ENCODE measurements at regions not wholly inside any gene's neighbourhood (a gene's known extent, or its start where the extent isn't known, plus 50 kb on each side); places are given as distances from the start of the nearest gene placed in this dataset.

- H2AFZ ChIP-seq (ENCODE audit: insufficient read depth, low read depth, low read length, poor library complexity, severe bottlenecking) = no peak overlapping the region
- Mint-ChIP-seq H3K4me3 (no peak overlapping the region), H3K9me3 (no peaks in the 10 kb centered on the region), H3K4me1 (peaks cover 6% of the 10 kb centered on the region), H3K36me3 (peaks cover 12 to 17% of the 10 kb centered on the region in 2 donors), H3K27ac (no peak overlapping the region), H3K27me3 (ENCODE audit: low read depth in 3 of 3) (peaks cover 0 to 2% (median 0%) of the 10 kb centered on the region in 3 donors)
- no peak overlapping the region for H3K27ac ChIP-seq (ENCODE audit: low read depth in 1 of 2, low read length in 2 of 2)
- no peaks in the 10 kb centered on the region for H3K4me1 ChIP-seq (ENCODE audit: control insufficient read depth in 1 of 2, insufficient read depth in 2 of 2, low read length in 2 of 2)
- WGBS (ENCODE audit: insufficient coverage) = 86% methylated on average over 1 of the region's 5 CpGs
- H3K36me3 ChIP-seq (replicated peaks in 1 of 2; ENCODE audit: control insufficient read depth in 1 of 2, insufficient read depth in 2 of 2, low read length in 2 of 2) = no peaks in the 10 kb centered on the region
- H3K79me2 ChIP-seq (ENCODE audit: insufficient read depth, low read length) = no peaks in the 10 kb centered on the region
- intact Hi-C loops (cut with micrococcal nuclease) = no loop called here
- TF ChIP-seq, protein P1, sequence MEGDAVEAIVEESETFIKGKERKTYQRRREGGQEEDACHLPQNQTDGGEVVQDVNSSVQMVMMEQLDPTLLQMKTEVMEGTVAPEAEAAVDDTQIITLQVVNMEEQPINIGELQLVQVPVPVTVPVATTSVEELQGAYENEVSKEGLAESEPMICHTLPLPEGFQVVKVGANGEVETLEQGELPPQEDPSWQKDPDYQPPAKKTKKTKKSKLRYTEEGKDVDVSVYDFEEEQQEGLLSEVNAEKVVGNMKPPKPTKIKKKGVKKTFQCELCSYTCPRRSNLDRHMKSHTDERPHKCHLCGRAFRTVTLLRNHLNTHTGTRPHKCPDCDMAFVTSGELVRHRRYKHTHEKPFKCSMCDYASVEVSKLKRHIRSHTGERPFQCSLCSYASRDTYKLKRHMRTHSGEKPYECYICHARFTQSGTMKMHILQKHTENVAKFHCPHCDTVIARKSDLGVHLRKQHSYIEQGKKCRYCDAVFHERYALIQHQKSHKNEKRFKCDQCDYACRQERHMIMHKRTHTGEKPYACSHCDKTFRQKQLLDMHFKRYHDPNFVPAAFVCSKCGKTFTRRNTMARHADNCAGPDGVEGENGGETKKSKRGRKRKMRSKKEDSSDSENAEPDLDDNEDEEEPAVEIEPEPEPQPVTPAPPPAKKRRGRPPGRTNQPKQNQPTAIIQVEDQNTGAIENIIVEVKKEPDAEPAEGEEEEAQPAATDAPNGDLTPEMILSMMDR (IDR thresholded peaks at IDR 0.05) = no peak
- no peak for DNase-seq
- H3K4me3 ChIP-seq (replicated peaks in 1 of 3; ENCODE audit: low read depth in 2 of 3, low read length in 3 of 3) = no peak overlapping the region
- H3K9me3 ChIP-seq (replicated peaks in 1 of 2; ENCODE audit: control insufficient read depth in 1 of 2, insufficient read depth in 1 of 2, low read length in 2 of 2) = no peaks in the 10 kb centered on the region
- no peaks in the 10 kb centered on the region for H4K20me1 ChIP-seq (ENCODE audit: insufficient read depth, low read length)
- H3K4me2 ChIP-seq (replicated peaks; ENCODE audit: extremely low read depth, low read length, poor library complexity, severe bottlenecking) = no peak overlapping the region
- H3K9ac ChIP-seq (ENCODE audit: insufficient read depth, low read length, poor library complexity, severe bottlenecking) = no peak overlapping the region
- H3K27me3 ChIP-seq (ENCODE audit: control insufficient read depth in 2 of 2, insufficient read depth in 2 of 2, low read length in 2 of 2) = no peaks in the 10 kb centered on the region
Measured at GRCh38 chr16:72285324-72285723, 113.4 kb upstream of the PMFBP1 start.

- Histone ChIP-seq H3K27me3 (ENCODE audit: control insufficient read depth in 2 of 2, insufficient read depth in 2 of 2, low read length in 2 of 2) (no peaks in the 10 kb centered on the region), H3K27ac (ENCODE audit: low read depth in 1 of 2, low read length in 2 of 2) (no peak overlapping the region), H3K4me1 (ENCODE audit: control insufficient read depth in 1 of 2, insufficient read depth in 2 of 2, low read length in 2 of 2) (no peaks in the 10 kb centered on the region), H2AFZ (ENCODE audit: insufficient read depth, low read depth, low read length, poor library complexity, severe bottlenecking) (no peak overlapping the region), H3K9ac (ENCODE audit: insufficient read depth, low read length, poor library complexity, severe bottlenecking) (no peak overlapping the region), H3K79me2 (ENCODE audit: insufficient read depth, low read length) (no peaks in the 10 kb centered on the region), H3K4me2 (replicated peaks; ENCODE audit: extremely low read depth, low read length, poor library complexity, severe bottlenecking) (no peak overlapping the region), H3K36me3 (replicated peaks in 1 of 2; ENCODE audit: control insufficient read depth in 1 of 2, insufficient read depth in 2 of 2, low read length in 2 of 2) (no peaks in the 10 kb centered on the region), H3K9me3 (replicated peaks in 1 of 2; ENCODE audit: control insufficient read depth in 1 of 2, insufficient read depth in 1 of 2, low read length in 2 of 2) (no peaks in the 10 kb centered on the region), H3K4me3 (replicated peaks in 1 of 3; ENCODE audit: low read depth in 2 of 3, low read length in 3 of 3) (no peak overlapping the region), H4K20me1 (ENCODE audit: insufficient read depth, low read length) (no peaks in the 10 kb centered on the region)
- peaks cover 6% of the 10 kb centered on the region for H3K4me1 Mint-ChIP-seq
- peak overlapping the region in 1 of 7 donors; percentile 41 for H3K27ac Mint-ChIP-seq
- intact Hi-C loops (cut with micrococcal nuclease) = no loop called here
- H3K4me3 Mint-ChIP-seq = no peak overlapping the region
- H3K36me3 Mint-ChIP-seq = peaks cover 8 to 17% of the 10 kb centered on the region in 2 donors
- DNase-seq = no peak
- WGBS (ENCODE audit: insufficient coverage) = 92% methylated on average over 10 of the region's 13 CpGs
- no peaks in the 10 kb centered on the region for H3K9me3 Mint-ChIP-seq
- TF ChIP-seq, protein P1 (IDR thresholded peaks at IDR 0.05) = no peak
- peaks cover 0 to 2% (median 0%) of the 10 kb centered on the region in 3 donors for H3K27me3 Mint-ChIP-seq (ENCODE audit: low read depth in 3 of 3)
Measured at GRCh38 chr16:72284042-72284789, 112.3 kb upstream of the PMFBP1 start.
